GM10248 (cell line): ENCODE measurements at regions not wholly inside any gene's neighbourhood (a gene's known extent, or its start where the extent isn't known, plus 50 kb on each side); places are given as distances from the start of the nearest gene placed in this dataset.

Experiments used
- CTCF ChIA-PET: fragments of 300-600 bp; sonication (Branson Sonifier 250); formaldehyde crosslinking; extraction: SDS; loops from one replicate; lab custom pipeline; 2021; ENCODE audit warnings: antibody characterized with exemption; lab: Yijun Ruan, JAX
- POLR2A ChIA-PET: fragments of 350-650 bp; sonication (Branson Sonifier 250); formaldehyde crosslinking; extraction: SDS; loops from one replicate; lab custom pipeline; 2020; ENCODE audit warnings: antibody characterized with exemption; lab: Yijun Ruan, JAX
- DNase-seq: peaks from one replicate; pipeline ENCODE4 v3.0.0; 2012; ENCODE audit errors: extremely low spot score
- TF ChIP-seq, protein P1 (sequence below): IDR thresholded peaks from 2 replicates; pipeline ENCODE4 v1.5.1; 2012; ENCODE audit warnings: mild to moderate bottlenecking, low read depth; ENCODE audit errors: extremely low read depth, missing control alignments, control extremely low read depth

DNA sequence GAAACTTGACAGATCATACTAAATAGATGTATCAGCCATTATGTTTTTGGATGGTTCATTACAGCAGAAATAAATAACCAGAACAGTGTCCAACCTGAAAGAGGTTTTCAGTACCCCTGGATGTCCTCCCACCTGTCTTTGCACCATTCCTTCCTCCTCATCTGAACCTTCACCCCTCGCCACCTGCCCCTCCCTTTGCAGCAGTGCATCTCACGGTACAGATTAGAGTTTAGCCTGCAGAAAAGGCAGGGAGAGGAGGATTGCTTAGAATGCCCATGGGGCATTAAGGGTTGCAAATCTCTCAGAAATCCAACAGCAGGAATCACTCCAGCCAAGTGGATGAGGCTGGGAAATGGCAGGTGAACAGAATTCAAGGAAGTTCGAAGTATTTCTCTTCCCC is 155.0 kb downstream of the HS3ST2 start:
- no peak for DNase-seq

DNA sequence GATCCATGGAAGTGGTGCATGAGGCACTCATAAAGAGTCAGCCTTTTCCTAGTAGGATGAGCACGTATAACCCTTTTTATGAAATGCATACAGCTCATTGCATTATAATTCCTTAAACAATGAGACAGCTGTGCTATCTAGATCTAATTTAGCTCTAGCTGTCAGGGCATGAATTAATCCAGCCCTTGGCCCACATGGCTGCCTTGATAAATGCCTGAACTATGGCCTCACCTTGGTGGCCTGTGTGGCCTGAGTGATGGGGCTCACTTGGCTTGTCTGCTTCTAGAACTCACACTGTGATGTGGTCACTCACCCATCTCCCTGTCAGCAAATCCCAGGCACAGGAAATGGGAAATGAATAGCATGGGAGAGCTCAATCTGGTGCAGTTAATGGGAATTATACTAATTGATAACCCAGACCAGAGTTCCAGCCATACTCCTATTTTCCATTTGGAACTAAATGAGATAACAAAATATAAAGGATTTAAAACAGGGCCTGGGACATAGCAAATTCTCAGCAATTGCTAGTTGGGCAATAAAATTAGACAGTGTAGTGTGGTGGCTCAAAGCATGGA is 153.6 kb downstream of the HS3ST2 start:
- DNase-seq: no peak
- TF ChIP-seq, protein P1, sequence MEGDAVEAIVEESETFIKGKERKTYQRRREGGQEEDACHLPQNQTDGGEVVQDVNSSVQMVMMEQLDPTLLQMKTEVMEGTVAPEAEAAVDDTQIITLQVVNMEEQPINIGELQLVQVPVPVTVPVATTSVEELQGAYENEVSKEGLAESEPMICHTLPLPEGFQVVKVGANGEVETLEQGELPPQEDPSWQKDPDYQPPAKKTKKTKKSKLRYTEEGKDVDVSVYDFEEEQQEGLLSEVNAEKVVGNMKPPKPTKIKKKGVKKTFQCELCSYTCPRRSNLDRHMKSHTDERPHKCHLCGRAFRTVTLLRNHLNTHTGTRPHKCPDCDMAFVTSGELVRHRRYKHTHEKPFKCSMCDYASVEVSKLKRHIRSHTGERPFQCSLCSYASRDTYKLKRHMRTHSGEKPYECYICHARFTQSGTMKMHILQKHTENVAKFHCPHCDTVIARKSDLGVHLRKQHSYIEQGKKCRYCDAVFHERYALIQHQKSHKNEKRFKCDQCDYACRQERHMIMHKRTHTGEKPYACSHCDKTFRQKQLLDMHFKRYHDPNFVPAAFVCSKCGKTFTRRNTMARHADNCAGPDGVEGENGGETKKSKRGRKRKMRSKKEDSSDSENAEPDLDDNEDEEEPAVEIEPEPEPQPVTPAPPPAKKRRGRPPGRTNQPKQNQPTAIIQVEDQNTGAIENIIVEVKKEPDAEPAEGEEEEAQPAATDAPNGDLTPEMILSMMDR: no peak
- ChIA-PET CTCF (interaction anchor here (1.0 to 1.8 kb wide), 5 partner anchors 10 to 106 kb away, joined by 3 to 4 read pairs (median 3); no protein-coding TSS in a partner anchor), POLR2A (no interaction called here)

More for the DNA sequence above, 155.0 kb downstream of the HS3ST2 start:
- ChIA-PET POLR2A (no interaction called here), CTCF (interaction anchor here (1.8 kb wide), 1 partner anchor 70 kb away, joined by 4 read pairs; no protein-coding TSS in a partner anchor)
- TF ChIP-seq, protein P1: no peak
